GM21515 (cell line): ENCODE measurements at regions not wholly inside any gene's neighbourhood (a gene's known extent, or its start where the extent isn't known, plus 50 kb on each side); places are given as distances from the start of the nearest gene placed in this dataset.

Experiments
- ATAC-seq: cut with Tn5 transposase; IDR thresholded peaks from one replicate; pipeline ENCODE4 v1.9.1; 2021; ENCODE audit not compliant: unreplicated experiment

GRCh38 chr22:48803948-48804810, 1023.5 kb downstream of the BRD1 start:
- no peak for ATAC-seq

GRCh38 chr22:48803171-48803947, 1024.3 kb downstream of the BRD1 start:
- no peak for ATAC-seq

GRCh38 chr22:48802576-48802975, 1025.1 kb downstream of the BRD1 start:
- no peak for ATAC-seq

GRCh38 chr22:48800886-48801607, 1026.6 kb downstream of the BRD1 start:
- no peak for ATAC-seq

GRCh38 chr22:48800036-48800885, 1027.4 kb downstream of the BRD1 start:
- ATAC-seq, result no peak

- no peak for ATAC-seq
Observed at GRCh38 chr22:48799227-48799970, 1028.3 kb downstream of the BRD1 start.

GRCh38 chr22:48798281-48799226, 1029.1 kb downstream of the BRD1 start:
- ATAC-seq, result no peak

- ATAC-seq, result no peak
Observed at GRCh38 chr22:48797731-48798130, 1029.9 kb downstream of the BRD1 start.

GRCh38 chr22:48796310-48797015, 1031.2 kb downstream of the BRD1 start:
- ATAC-seq, result no peak

- ATAC-seq, result no peak
Observed at GRCh38 chr22:48795664-48796063, 1032.0 kb downstream of the BRD1 start.

GRCh38 chr22:48794906-48795305, 1032.8 kb downstream of the BRD1 start:
- no peak for ATAC-seq

GRCh38 chr22:48793949-48794348, 1033.7 kb downstream of the BRD1 start:
- no peak for ATAC-seq

- no peak for ATAC-seq
Observed at GRCh38 chr22:48786679-48786996, 1041.0 kb downstream of the BRD1 start.

GRCh38 chr22:48785792-48786678, 1041.6 kb downstream of the BRD1 start:
- ATAC-seq, result no peak

- no peak for ATAC-seq
Observed at GRCh38 chr22:48784701-48785503, 1042.8 kb downstream of the BRD1 start.

- ATAC-seq, result no peak
Observed at GRCh38 chr22:48783821-48784266, 1043.8 kb downstream of the BRD1 start.
